DMS 273 treated with DMSO at 0.1 percent for 48 hours (cell line): ENCODE measurements at regions not wholly inside any gene's neighbourhood (a gene's known extent, or its start where the extent isn't known, plus 50 kb on each side); places are given as distances from the start of the nearest gene placed in this dataset.

ENCODE experiments used
- DNase-seq: peaks from one replicate; lab custom pipeline; 2025; lab: John Stamatoyannopoulos, UW

DNA sequence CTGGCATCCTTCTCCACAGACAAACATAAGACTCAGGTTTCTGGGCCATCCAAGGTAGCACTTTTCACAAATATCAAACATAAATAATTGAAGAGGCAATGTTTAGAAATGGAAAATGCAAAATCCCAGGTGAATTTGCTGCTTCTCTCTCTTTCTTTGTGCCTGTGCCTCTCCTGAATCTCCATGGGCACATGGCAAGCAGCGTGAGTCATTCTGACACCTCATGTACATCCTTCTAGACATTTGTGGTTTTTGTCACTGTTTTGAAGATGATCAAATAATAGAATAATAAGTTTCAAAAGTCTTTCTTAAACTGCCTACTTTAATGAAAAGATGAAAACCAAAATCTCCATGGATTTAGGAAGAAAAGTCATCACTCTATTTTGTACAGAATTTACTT lies 60.3 kb upstream of the RAB11FIP2 start:
- no peak for DNase-seq

GRCh38 chr10:118106426-118106825 lies 59.7 kb upstream of the RAB11FIP2 start:
- DNase-seq: no peak

GRCh38 chr10:118102121-118102520 lies 55.4 kb upstream of the RAB11FIP2 start:
- no peak for DNase-seq

DNA sequence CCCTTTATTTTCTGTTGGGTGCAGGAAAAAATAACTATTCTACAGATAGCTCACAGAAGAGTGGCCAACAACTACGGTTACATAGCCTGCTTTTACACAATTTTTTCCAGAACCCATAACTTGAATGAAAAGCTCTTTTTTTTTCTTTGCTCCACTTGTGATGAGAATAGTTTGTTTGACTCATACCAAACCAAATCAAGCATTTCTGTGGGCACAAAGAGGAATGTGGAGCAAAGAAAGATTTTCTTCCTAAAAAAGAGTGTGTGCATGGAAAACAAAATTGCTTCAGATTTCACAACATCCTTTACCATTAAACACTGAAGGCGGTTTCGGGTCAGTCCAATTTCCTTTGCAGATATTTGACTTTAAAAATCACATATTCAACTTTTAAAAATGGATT lies 54.8 kb upstream of the RAB11FIP2 start:
- DNase-seq: no peak
